ENCODE measurements at regions not wholly inside any gene's neighbourhood (a gene's known extent, or its start where the extent isn't known, plus 50 kb on each side); places are given as distances from the start of the nearest gene placed in this dataset.
"Not testable (repeated sequence)": the region's sequence is repeated elsewhere in the genome, so short reads cannot be mapped to it uniquely, and the experiment has no call there.

DNA sequence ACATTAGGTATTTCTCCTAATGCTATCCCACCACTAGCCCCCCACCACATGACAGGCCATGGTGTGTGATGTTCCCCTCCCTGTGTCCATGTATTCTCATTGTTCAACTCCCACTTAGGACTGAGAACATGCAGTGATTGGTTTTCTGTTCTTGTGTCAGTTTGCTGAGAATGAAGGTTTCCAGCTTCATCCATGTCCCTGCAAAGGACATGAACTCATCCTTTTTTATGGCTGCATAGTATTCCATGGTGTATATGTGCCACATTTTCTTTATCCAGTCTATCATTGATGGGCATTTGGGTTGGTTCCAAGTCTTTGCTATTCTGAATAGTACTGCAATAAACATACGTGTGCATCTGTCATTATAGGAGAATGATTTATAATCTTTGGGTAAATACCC is 68.4 kb upstream of the RASA1 start:
- TF ChIP-seq, protein P1, sequence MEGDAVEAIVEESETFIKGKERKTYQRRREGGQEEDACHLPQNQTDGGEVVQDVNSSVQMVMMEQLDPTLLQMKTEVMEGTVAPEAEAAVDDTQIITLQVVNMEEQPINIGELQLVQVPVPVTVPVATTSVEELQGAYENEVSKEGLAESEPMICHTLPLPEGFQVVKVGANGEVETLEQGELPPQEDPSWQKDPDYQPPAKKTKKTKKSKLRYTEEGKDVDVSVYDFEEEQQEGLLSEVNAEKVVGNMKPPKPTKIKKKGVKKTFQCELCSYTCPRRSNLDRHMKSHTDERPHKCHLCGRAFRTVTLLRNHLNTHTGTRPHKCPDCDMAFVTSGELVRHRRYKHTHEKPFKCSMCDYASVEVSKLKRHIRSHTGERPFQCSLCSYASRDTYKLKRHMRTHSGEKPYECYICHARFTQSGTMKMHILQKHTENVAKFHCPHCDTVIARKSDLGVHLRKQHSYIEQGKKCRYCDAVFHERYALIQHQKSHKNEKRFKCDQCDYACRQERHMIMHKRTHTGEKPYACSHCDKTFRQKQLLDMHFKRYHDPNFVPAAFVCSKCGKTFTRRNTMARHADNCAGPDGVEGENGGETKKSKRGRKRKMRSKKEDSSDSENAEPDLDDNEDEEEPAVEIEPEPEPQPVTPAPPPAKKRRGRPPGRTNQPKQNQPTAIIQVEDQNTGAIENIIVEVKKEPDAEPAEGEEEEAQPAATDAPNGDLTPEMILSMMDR (conservative IDR thresholded peaks at IDR 0.05; ENCODE audit: low read depth in 2 of 2), result not testable (repeated sequence)
- not testable (repeated sequence) for TF ChIP-seq JUNB (IDR thresholded peaks at IDR 0.05; ENCODE audit: unreplicated experiment); EZH2 (IDR thresholded peaks at IDR 0.05; ENCODE audit: low read depth, unreplicated experiment); EZH2phosphoT487 (IDR thresholded peaks at IDR 0.05; ENCODE audit: unreplicated experiment); NANOG (IDR thresholded peaks at IDR 0.05; ENCODE audit: borderline replicate concordance)

All from GM23338 (cell line).